HG02610 (cell line): ENCODE measurements at regions not wholly inside any gene's neighbourhood (a gene's known extent, or its start where the extent isn't known, plus 50 kb on each side); places are given as distances from the start of the nearest gene placed in this dataset.
"Not testable (repeated sequence)": the region's sequence is repeated elsewhere in the genome, so short reads cannot be mapped to it uniquely, and the experiment has no call there.

Experiments used
- ATAC-seq: cut with Tn5 transposase; IDR thresholded peaks from one replicate; pipeline ENCODE4 v1.9.1; 2021; ENCODE audit warnings: mild to moderate bottlenecking, moderate library complexity; ENCODE audit not compliant: unreplicated experiment

DNA sequence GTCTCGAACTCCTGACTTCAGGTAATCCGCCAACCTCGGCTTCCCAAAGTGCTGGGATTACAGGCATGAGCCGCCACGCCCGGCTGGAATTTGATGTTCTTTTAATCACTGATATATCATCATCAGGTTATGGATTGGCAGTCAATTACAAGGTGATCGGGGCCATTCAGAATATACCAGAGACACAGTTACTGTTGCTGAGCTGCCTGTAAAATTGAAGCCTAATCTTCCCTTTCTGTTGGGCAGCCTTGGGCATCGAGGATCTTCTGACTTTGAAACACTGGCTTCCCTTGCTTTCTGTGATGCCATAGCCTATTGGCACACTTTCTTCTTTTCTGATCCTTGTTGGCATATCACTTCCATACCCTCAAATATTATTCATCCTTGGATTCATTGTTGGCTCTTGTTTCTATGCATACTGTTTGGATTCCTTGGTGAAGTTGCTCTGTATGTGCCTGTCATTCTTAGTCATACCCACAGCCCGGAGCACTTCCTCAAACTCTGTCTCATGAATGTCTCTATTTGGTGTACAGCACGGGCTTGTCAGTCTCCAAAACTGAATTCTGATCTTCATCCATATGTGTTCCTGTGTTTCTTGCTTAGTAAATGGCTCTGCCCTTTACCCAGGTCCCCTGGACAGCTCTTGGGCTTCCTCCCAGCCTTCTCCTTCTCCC lies 85.6 kb upstream of the CRYM start:
- ATAC-seq = peak; percentile 41

DNA sequence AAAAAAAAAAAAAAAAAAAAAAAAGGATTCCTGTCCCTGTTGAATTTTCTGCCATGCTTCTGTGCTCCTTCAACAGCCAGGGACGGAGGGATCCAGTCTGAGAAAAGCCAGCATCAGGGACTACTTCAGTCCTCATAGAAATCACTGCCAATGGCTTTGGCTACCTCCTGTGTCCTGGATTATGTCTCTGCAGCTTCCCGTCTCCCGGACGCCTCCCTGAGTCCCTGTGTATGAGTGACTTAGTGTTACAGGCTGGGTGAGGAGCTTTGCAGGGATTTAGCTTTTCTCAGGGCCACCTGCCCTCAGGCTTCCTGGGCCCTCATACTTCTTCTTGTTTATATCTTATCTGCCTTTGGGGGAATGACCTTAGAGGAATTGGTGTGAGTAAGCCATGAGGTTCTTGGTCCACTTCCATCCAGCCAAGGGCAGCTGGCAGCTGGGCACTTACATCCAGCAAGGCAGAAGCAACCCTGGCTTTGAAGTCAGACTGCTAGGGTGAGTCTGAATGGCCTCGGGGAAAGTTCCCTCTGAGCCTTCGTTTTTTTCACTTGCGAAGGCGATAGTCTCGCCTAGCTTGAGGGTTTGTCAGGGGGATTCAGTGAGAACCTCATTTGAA lies 83.6 kb upstream of the CRYM start:
- not testable (repeated sequence) for ATAC-seq

DNA sequence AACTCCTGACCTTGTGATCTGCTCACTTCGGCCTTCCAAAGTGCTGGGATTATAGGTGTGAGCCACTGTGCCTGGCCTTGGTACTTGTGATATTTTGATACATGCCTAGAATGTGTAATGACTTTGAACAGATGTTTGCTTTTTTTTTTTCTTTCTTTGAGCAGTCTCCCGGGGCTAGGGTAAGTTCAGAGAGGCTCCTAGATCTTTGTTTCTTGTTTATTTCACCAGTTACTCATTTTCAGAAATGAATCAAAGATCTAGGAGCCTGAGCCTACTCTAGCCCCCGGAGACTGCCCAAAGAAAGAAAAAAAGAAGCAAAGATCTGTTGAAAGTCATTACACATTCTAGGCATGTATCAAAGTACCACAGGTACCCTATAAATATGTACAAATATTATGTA lies 83.0 kb upstream of the CRYM start:
- ATAC-seq = not testable (repeated sequence)

DNA sequence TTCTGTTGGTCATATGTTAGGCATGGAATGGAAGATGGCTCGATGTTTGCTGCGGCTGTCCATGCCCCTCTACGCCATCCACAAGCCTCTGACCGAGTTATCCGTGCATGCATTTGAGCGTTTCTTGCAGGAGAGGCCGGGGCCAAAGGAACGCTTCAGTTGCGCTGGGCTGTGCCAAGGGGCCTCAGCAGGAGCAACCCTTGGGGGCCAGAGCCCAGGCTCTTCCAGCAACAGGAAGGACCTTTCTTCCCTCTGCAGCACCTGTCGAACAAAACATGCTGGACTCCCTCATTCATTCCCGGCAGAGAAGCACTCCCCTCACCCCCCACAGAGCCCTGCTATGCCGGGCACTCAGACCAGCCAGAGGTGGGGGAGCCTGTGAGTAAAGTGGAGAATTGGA lies 81.4 kb upstream of the CRYM start:
- ATAC-seq = not testable (repeated sequence)

DNA sequence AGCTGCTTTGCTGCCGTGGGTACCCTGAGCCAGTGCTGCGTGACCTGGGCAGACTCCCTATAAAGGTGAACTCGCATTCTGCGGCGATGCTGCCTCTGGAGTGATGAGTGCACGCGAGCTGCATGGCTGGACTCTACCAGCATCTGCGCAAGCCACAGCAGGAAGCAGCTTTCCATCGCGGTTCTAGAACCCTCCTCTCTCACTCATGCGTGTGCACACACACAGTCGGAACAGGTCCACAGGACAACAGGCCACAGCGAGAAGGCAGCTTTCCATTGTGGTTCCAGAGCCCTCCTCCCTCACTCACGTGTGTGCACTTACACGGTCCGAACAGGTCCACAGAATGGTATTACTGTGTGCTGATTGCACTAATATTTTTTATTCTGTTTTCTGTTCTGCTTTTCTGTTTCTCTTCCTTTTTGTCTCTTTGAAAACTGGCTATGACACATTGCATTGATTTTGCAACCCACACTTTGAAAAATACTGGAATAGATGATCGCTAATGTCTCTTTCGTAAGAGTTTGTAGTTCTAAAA lies 80.2 kb upstream of the CRYM start:
- peak; percentile 52 for ATAC-seq

DNA sequence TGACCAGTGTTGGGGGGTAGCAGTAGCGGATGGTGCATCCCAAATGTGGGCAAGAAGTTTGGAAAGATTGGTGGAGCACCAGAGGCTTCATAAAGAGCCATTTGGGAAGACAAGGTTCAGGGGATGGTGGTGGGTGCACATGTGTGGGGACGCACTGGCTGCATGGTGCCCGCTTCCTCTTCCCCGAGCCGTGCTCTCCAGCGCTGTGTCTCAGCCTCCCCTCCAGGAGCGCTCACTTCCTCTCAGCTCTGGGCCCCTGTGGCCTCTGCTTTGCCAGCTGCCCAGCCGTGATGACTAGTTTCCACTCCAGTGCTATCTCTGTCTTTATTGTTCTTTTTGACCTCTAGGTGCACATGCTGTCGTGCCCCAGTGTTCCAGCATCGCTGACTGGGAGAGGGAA lies 78.2 kb upstream of the CRYM start:
- not testable (repeated sequence) for ATAC-seq

DNA sequence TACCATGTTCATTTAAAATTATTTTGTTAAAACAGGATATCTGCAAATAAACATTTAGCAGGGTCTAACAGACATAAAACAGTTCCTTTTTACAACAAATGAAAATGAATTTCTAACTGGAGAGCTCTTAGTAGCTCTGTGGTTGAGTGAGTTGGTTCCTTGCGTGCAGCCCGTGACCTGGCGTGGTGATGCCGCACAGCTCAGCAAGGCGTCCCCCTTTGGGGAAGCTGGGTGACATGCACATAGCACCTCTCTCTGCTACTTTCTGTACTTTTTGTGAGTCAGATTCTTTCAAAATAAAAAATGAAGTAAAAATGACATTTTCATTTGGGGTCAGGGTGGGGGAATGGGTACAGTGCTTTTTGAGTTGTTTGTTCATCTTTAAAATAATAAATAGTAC lies 73.3 kb upstream of the CRYM start:
- not testable (repeated sequence) for ATAC-seq

DNA sequence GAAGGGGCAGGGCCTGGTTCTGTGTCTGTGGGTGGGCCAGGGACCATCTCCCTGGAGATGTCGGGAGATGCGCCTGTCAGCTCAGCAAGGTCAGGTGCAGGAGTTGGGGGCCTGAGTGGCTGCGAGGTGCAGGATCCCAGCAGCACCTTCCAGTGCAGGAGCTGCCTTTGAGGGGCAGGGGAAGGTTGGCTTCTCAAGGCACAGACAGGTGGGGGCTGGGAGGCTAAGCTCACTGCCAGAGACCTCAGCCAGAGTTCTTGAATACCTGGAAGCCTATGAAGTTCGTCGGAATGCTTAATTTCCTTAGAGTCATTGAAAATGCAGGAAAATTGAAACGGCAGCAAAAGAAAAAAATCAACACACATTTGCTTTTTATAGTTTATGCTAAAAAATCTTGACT lies 72.8 kb upstream of the CRYM start:
- not testable (repeated sequence) for ATAC-seq

DNA sequence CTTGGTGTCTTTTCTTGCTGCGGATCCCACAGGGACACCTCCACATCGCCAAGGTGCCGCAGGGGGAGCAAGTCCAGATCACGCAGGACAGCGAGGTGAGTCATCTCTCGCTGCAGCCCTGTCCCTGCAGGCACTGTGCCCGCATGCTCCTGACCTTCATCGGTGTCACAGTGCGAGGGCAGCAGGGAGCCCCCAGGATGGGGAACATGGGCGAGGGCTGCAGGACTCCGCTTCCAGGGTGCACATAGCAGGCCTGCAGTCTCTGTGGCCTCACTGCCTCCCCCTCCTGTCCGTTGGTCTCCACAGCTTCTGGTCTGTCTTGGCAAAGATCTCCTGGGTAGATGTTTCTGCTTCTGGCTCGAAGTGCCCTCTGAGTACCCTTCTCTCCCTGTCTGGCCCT lies 71.2 kb upstream of the CRYM start:
- ATAC-seq = not testable (repeated sequence)

DNA sequence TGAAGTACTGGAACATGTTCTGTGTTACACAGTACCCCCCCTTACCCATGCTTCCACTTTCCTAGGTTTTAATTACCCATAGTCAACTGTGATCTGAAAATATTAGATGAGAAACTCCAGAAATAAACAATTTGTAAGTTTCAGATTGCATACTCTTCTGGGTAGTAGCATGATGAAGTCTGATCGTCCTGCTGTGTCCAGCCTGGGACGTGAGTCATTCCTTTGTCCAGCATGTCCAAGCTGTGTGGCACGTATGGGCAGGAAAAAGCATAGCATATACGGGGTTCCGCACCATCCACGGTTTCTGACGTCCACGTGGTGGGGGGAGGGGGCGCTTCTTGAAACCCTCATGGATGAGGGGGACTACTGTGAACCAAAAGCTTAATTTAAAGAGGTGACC lies 70.7 kb upstream of the CRYM start:
- not testable (repeated sequence) for ATAC-seq

DNA sequence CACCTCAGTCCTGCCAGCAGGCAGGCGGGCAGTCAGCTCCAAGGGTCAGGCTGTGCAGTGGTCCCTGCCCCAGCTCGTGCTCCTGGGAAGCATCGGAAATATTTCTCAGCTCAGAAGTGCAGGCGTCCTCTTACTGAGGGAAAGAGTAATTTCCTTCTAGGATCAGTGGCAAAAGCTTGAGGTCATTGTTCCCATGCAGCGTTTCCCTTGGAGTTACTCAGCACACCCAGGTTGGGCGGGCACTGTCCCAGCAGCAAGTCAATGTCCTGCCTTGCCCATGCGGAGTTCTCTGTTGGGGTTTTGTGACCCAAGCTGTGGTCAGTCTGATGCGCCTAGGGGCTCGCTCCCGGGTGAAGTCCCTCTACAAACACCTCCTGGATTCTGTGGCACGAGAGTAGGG lies 69.4 kb upstream of the CRYM start:
- not testable (repeated sequence) for ATAC-seq

DNA sequence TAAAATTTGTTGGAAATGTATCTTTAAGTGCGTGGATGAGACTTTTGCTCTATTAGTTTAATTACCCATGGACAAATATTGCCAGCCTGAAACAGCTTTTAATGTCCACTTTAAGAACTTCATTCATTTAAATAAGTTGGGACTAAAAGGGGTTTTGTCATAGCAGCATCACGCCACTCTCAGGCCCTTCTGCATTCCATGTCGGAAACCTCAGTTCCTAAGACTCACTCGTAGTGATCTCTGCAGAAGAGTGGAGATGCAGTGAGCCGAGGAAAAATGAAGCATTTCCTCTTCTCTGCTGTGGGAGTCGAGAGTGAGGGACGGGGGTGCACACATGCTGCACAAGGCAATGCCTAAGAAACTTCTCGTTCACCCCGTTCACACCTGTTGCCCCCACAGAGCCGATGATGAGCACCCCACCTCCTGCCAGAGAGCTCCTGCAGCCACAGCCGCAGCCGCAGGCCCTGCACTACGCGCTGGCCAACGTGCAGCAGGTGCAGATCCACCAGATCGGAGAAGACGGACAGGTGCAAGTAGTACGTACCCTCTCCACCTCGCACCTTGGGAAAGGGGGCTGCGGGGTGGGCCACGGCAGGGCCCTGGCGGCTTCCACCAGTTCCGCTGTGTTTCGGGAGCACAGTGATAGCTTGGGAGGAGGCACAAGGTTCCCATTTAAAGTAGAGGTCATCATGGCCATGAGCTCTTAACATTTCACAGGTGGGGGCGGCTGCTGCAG lies 68.8 kb upstream of the CRYM start:
- ATAC-seq = not testable (repeated sequence)

DNA sequence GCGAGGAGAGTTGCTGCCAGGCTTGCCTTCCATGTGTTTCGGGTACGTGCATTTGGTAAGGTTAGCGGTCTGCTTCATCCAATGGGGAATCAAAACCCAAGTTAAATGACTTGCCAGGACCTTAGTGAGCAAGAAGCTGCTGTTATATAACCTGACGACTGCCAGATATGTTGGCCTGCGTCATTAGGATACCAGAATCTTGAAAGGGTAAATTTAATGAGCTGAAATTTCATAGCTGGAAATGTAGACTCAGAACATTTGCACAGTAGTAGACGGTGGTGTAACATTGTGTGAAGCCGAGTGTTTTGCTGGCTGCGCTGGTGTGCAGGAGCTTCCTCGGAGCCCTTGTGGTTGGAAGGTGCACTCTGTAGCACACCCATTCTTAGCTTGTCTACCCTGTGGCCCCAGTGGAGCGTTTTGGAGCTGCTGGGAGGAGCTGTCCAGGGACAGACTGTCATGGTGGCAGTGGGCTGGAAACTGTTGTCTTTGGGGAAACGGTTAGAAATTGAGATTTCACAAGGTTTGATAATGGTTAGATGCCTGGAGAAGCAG lies 66.3 kb upstream of the CRYM start:
- ATAC-seq = not testable (repeated sequence)

DNA sequence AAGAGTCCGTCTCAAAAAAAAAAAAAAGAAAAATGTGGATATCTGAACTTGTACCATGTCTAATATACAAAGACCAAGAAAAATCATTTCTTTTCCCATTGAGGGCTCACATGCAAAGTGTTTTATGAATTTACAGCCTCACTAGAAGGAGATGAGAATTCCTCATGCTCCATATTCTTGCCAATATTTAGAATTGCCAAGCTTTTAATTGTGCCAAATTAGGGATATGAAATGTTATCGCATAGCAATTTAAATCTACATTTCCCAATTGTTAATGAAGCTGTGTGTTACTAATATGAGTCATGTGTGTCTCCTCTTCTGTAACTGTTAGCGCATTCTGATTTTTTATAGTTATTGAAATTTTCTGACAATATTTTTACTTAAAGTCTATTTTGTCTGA lies 63.0 kb upstream of the CRYM start:
- no peak for ATAC-seq

DNA sequence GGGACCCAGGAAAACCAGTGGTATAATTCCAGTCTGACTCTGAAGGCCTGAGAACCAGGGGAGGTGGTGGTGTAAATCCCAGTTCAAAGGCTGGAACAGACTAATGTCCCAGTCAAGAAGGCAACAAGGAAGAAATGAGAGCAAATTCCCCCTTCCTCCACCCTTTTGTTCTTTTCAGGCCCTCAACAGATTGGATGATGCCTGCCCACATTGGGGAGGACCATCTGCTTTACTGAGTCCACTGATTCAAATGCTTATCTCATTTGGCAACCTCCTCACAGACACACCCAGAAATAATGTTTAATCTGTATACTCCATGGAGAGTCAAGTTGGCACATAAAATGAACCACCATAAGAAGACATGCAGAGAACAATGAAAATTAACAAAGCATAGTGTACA lies 61.9 kb upstream of the CRYM start:
- ATAC-seq = no peak

DNA sequence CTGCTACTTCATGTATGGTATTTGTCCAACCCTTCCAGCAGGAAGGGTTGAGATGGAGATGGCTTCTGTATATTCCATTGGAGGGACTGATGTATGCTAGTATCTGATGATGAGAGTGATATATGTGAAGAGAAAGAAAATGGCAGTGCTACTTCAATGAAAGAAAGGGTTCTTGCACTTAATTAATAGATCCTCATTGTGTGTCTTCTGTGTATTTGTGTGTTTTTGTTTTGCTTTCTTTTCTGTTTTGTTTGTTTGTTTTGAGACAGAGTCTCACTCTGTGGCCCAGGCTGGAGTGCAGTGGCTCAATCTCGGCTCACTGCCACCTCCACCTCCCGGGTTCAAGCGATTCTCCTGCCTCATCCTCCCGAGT lies 61.2 kb upstream of the CRYM start:
- ATAC-seq = no peak

DNA sequence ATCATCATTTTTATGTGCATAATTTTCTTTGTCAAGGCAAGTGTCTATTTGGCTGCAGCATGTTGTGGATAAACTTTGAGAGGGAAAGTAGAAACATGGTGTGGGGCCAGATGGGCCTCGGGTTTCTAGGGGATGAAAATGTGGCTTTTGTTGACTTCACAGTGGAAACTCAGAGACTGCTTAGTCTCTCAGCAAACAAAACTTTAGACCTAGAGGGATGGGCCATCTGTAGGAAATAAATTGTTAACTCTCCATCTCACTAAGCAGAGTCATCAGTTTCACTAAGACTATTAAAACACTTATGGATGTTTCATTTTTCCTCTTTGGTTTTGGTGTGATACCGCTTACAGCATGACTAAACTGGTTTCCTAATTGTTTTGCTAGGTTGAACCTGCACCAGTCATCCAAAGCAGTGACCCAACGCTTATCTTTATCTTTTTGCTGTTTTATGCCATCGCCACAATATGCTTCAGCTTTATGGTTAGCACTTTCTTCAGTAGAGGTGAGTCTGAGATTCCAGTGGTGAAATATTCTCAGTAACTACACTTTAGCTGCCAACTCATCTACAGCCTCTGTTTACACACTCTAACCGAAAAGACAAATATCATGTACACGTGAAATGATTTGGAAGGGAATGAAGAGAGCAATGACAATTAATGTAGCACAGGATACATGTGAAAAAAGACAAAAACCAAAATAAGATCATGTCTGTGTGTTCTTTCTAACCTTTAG lies 60.6 kb upstream of the CRYM start:
- ATAC-seq = no peak

DNA sequence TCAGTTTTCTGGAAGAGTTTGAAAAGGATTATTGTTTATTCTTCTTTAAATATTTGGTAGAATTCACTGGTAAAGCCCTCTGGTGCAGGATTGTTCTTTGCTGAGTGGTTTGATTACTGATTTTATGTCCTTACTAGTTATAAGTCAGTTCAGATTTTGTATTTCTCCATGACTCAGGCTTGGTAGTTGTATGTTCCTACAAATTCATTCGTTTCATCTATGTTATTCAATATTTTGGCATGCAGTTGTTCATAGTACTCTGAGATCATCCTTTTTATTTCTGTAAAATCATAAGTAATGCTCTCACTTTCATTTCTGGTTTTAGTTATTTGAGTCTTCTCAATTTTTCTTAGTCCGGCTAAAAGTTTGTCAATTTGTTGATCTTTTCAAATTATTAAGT lies 58.1 kb upstream of the CRYM start:
- no peak for ATAC-seq

DNA sequence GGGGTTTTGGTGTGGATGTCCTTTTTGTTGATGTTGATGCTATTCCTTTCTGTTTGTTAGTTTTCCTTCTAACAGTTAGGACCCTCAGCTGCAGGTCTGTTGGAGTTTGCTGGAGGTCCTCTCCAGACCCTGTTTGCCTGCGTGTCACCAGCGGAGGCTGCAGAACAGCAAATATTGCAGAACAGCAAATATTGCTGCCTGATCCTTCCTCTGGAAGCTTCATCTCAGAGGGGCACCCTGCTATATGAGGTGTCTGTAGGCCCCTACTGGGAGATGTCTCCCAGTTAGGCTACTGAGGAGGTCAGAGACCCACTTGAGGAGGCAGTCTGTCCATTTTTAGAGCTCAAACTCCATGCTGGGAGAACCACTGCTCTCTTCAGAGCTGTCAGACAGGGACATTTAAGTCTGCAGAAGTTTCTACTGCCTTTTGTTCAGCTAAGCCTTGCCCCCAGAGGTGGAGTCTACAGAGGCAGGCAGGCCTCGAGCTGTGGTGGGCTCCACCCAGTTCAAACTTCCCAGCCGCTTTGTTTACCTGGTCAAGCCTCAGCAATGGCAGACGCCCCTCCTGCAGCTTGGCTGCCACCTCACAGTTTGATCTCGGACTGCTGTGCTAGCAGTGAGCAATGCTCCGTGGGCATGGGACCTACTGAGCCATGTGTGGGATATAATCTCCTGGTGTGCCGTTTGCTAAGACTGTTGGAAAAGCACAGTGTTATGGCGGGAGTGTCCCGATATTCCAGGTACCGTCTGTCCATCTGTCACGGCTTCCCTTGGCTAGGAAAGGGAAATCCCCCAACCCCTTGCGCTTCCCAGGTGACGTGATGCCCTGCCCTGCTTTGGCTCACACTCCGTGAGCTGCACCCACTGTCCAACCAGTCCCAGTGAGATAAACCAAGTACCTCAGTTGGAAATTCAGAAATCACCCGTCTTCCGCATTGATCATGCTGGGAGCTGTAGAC lies 56.4 kb upstream of the CRYM start:
- ATAC-seq = not testable (repeated sequence)

DNA sequence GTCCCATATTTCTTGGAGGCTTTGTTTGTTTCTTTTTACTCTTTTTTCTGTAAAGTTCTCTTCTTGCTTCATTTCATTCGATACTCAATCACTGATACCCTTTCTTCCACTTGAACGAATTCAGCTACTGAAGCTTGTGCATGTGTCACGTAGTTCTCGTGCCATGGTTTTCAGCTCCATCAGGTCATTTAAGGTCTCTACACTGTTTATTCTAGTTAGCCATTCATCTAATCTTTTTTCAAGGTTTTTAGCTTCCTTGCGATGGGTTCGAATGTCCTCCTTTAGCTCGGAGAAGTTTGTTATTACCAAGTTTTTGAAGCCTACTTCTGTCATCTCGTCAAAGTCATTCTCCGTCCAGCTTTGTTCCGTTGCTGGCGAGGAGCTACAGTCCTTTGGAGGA lies 55.6 kb upstream of the CRYM start:
- ATAC-seq = not testable (repeated sequence)
